GM19438 (cell line): ENCODE measurements at regions not wholly inside any gene's neighbourhood (a gene's known extent, or its start where the extent isn't known, plus 50 kb on each side); places are given as distances from the start of the nearest gene placed in this dataset.
"Not testable (repeated sequence)": the region's sequence is repeated elsewhere in the genome, so short reads cannot be mapped to it uniquely, and the experiment has no call there.

Source experiments
- ATAC-seq: cut with Tn5 transposase; IDR thresholded peaks from one replicate; pipeline ENCODE4 v1.9.1; 2021; ENCODE audit warnings: low read depth; ENCODE audit not compliant: unreplicated experiment

- ATAC-seq = no peak
These were observed 436.4 kb upstream of the CHRM3 start for GRCh38 chr1:238950017-238950416.

- no peak for ATAC-seq
These were observed 442.3 kb upstream of the CHRM3 start for GRCh38 chr1:238944028-238944427.

- no peak for ATAC-seq
These were observed 458.5 kb upstream of the CHRM3 start for GRCh38 chr1:238927899-238928298.

- ATAC-seq = no peak
These were observed 469.5 kb upstream of the CHRM3 start for GRCh38 chr1:238916828-238917227.

GRCh38 chr1:238914346-238914745, 472.0 kb upstream of the CHRM3 start:
- no peak for ATAC-seq

- ATAC-seq = no peak
These were observed 473.2 kb upstream of the CHRM3 start for GRCh38 chr1:238913210-238913609.

GRCh38 chr1:238912148-238912547, 474.2 kb upstream of the CHRM3 start:
- ATAC-seq = no peak

GRCh38 chr1:238902752-238903151, 483.6 kb upstream of the CHRM3 start:
- not testable (repeated sequence) for ATAC-seq

GRCh38 chr1:238900334-238900865, 486.0 kb upstream of the CHRM3 start:
- ATAC-seq = no peak

GRCh38 chr1:238898856-238899255, 487.5 kb upstream of the CHRM3 start:
- no peak for ATAC-seq

- ATAC-seq = no peak
These were observed 490.5 kb upstream of the CHRM3 start for GRCh38 chr1:238895911-238896310.

- no peak for ATAC-seq
These were observed 493.8 kb upstream of the CHRM3 start for GRCh38 chr1:238892612-238893011.

- no peak for ATAC-seq
These were observed 524.9 kb upstream of the CHRM3 start for GRCh38 chr1:238861342-238862066.

- no peak for ATAC-seq
These were observed 552.4 kb upstream of the CHRM3 start for GRCh38 chr1:238833919-238834318.

- ATAC-seq = no peak
These were observed 554.3 kb upstream of the CHRM3 start for GRCh38 chr1:238832106-238832505.

GRCh38 chr1:238830036-238830611, 556.2 kb upstream of the CHRM3 start:
- ATAC-seq = no peak

GRCh38 chr1:238826891-238827290, 559.5 kb upstream of the CHRM3 start:
- ATAC-seq = no peak

- no peak for ATAC-seq
These were observed 563.0 kb upstream of the CHRM3 start for GRCh38 chr1:238823416-238823815.

GRCh38 chr1:238811211-238811879, 575.0 kb upstream of the CHRM3 start:
- ATAC-seq = no peak

- no peak for ATAC-seq
These were observed 595.5 kb upstream of the CHRM3 start for GRCh38 chr1:238790882-238791281.

- no peak for ATAC-seq
These were observed 596.3 kb upstream of the CHRM3 start for GRCh38 chr1:238789916-238790667.
